ENCODE measurements at regions not wholly inside any gene's neighbourhood (a gene's known extent, or its start where the extent isn't known, plus 50 kb on each side); places are given as distances from the start of the nearest gene placed in this dataset.

DNA sequence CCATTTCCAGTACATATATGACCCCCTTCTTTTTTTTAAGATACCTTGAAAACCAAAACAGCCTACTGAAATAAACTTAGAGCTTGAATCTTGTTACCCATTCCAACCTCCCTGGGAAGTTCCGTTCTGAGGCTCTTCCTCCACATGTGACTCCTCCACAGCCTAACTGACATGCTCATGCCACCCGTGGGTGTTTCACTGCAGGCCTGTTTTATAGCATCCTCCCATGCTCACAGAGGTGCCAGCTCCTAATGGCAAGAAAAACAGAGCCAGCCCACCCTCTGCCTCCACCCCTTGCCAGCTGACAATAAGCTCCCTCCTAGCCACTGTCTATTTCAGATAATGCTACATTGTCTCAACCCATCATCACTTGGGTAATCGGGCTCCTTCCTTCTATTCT is 97.6 kb upstream of the E2F8 start:
- Histone ChIP-seq H3K27me3 (ENCODE audit: control insufficient read depth, insufficient read depth, low read length) (peaks cover 35% of the 10 kb centered on the region), H3K9me3 (ENCODE audit: control insufficient read depth, insufficient read depth, low read depth, low read length) (no peaks in the 10 kb centered on the region), H3K36me3 (ENCODE audit: control insufficient read depth, insufficient read depth, low read length) (no peaks in the 10 kb centered on the region), H3K4me1 (ENCODE audit: control insufficient read depth, insufficient read depth, low read length) (no peaks in the 10 kb centered on the region), H3K4me3 (ENCODE audit: low read depth in 2 of 2, low read length in 2 of 2) (no peak overlapping the region), H3K27ac (ENCODE audit: low read length) (no peak overlapping the region)
- in situ Hi-C loops (cut with HindIII; ENCODE audit: low pct_unique_long_range_greater_than_20kb, low sequenced_read_pairs) = no loop called here
- intact Hi-C loops (cut with micrococcal nuclease; ENCODE audit: unreplicated experiment) = loop anchor here (10.0 kb wide), 1 partner anchor 1346 kb away; no protein-coding TSS in a partner anchor
- POLR2A ChIA-PET = no interaction called here
- BruUV-seq (replicated peaks) = no TSS peak
- DNase-seq (ENCODE audit: low read depth, low spot score) (no peak), ATAC-seq (no peak)
- CTCF ChIA-PET = interaction anchor here (0.6 kb wide), 1 partner anchor 725 kb away, joined by 3 read pairs; no protein-coding TSS in a partner anchor
- TF ChIP-seq POLR2AphosphoS5 (IDR thresholded peaks at IDR 0.05; ENCODE audit: low read depth, low read length) (no peak), TCF7L2 (IDR thresholded peaks at IDR 0.05; ENCODE audit: low read depth, low read length) (no peak), SIN3A (IDR thresholded peaks at IDR 0.05; ENCODE audit: borderline replicate concordance, insufficient read depth, low read depth, low read length) (no peak)
- TF ChIP-seq, protein P1, sequence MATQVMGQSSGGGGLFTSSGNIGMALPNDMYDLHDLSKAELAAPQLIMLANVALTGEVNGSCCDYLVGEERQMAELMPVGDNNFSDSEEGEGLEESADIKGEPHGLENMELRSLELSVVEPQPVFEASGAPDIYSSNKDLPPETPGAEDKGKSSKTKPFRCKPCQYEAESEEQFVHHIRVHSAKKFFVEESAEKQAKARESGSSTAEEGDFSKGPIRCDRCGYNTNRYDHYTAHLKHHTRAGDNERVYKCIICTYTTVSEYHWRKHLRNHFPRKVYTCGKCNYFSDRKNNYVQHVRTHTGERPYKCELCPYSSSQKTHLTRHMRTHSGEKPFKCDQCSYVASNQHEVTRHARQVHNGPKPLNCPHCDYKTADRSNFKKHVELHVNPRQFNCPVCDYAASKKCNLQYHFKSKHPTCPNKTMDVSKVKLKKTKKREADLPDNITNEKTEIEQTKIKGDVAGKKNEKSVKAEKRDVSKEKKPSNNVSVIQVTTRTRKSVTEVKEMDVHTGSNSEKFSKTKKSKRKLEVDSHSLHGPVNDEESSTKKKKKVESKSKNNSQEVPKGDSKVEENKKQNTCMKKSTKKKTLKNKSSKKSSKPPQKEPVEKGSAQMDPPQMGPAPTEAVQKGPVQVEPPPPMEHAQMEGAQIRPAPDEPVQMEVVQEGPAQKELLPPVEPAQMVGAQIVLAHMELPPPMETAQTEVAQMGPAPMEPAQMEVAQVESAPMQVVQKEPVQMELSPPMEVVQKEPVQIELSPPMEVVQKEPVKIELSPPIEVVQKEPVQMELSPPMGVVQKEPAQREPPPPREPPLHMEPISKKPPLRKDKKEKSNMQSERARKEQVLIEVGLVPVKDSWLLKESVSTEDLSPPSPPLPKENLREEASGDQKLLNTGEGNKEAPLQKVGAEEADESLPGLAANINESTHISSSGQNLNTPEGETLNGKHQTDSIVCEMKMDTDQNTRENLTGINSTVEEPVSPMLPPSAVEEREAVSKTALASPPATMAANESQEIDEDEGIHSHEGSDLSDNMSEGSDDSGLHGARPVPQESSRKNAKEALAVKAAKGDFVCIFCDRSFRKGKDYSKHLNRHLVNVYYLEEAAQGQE (IDR thresholded peaks at IDR 0.05; ENCODE audit: insufficient read depth in 1 of 2, low read depth in 2 of 2, low read length in 1 of 2) = no peak
- TF ChIP-seq, protein P2, sequence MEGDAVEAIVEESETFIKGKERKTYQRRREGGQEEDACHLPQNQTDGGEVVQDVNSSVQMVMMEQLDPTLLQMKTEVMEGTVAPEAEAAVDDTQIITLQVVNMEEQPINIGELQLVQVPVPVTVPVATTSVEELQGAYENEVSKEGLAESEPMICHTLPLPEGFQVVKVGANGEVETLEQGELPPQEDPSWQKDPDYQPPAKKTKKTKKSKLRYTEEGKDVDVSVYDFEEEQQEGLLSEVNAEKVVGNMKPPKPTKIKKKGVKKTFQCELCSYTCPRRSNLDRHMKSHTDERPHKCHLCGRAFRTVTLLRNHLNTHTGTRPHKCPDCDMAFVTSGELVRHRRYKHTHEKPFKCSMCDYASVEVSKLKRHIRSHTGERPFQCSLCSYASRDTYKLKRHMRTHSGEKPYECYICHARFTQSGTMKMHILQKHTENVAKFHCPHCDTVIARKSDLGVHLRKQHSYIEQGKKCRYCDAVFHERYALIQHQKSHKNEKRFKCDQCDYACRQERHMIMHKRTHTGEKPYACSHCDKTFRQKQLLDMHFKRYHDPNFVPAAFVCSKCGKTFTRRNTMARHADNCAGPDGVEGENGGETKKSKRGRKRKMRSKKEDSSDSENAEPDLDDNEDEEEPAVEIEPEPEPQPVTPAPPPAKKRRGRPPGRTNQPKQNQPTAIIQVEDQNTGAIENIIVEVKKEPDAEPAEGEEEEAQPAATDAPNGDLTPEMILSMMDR (IDR thresholded peaks at IDR 0.05) = no peak

DNA sequence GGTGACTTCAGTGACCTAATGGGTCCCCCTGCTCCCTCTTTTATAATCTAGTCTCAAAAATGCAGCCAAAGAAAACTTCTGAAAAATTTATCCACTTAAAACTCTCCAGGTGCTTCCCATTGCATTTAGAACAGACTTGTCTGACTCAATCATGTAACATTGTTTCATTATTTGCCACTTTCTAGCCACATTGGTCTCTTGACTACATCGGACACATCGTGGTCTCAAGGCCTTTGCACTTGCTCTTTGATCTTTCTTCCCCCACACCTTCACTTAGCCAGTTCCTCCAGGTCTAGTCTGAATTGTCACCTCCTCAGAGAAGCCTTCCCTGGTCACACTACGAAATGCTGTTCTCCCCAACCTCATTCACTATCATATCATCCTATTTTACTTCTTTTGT is 97.0 kb upstream of the E2F8 start:
- TF ChIP-seq POLR2AphosphoS5 (IDR thresholded peaks at IDR 0.05; ENCODE audit: low read depth, low read length) (no peak), SIN3A (IDR thresholded peaks at IDR 0.05; ENCODE audit: borderline replicate concordance, insufficient read depth, low read depth, low read length) (no peak), TCF7L2 (IDR thresholded peaks at IDR 0.05; ENCODE audit: low read depth, low read length) (no peak)
- TF ChIP-seq, protein P2 (IDR thresholded peaks at IDR 0.05) = no peak
- TF ChIP-seq, protein P1 (IDR thresholded peaks at IDR 0.05; ENCODE audit: insufficient read depth in 1 of 2, low read depth in 2 of 2, low read length in 1 of 2) = no peak
- Histone ChIP-seq H3K27ac (ENCODE audit: low read length) (no peak overlapping the region), H3K4me1 (ENCODE audit: control insufficient read depth, insufficient read depth, low read length) (no peaks in the 10 kb centered on the region), H3K36me3 (ENCODE audit: control insufficient read depth, insufficient read depth, low read length) (no peaks in the 10 kb centered on the region), H3K27me3 (ENCODE audit: control insufficient read depth, insufficient read depth, low read length) (peaks cover 35% of the 10 kb centered on the region), H3K4me3 (ENCODE audit: low read depth in 2 of 2, low read length in 2 of 2) (no peak overlapping the region), H3K9me3 (ENCODE audit: control insufficient read depth, insufficient read depth, low read depth, low read length) (no peaks in the 10 kb centered on the region)
- intact Hi-C loops (cut with micrococcal nuclease; ENCODE audit: unreplicated experiment) (loop anchor here (10.0 kb wide), 1 partner anchor 1347 kb away; no protein-coding TSS in a partner anchor), in situ Hi-C loops (cut with HindIII; ENCODE audit: low pct_unique_long_range_greater_than_20kb, low sequenced_read_pairs) (no loop called here)
- no TSS peak for BruUV-seq (replicated peaks)
- ChIA-PET POLR2A (no interaction called here), CTCF (no interaction called here)
- DNase-seq (ENCODE audit: low read depth, low spot score) = no peak
- no peak for ATAC-seq
